ENCODE measurements at regions not wholly inside any gene's neighbourhood (a gene's known extent, or its start where the extent isn't known, plus 50 kb on each side); places are given as distances from the start of the nearest gene placed in this dataset.

- no peaks in the 10 kb centered on the region for H3K9me3 ChIP-seq
- intact Hi-C loops (cut with DNase I; ENCODE audit: low total_unique reads) = no loop called here
- TF ChIP-seq CTCF (IDR thresholded peaks at IDR 0.05) = no peak
- H3K27ac ChIP-seq = no peak overlapping the region
- H3K36me3 ChIP-seq = no peaks in the 10 kb centered on the region
- no peaks in the 10 kb centered on the region for H3K4me1 ChIP-seq
- H3K4me3 ChIP-seq = no peak overlapping the region
- no peak for DNase-seq
- no peaks in the 10 kb centered on the region for H3K27me3 ChIP-seq
Measured at GRCh38 chr1:61536174-61537108, 188.5 kb downstream of the TM2D1 start.

- H3K9me3 ChIP-seq = no peaks in the 10 kb centered on the region
- H3K27ac ChIP-seq = no peak overlapping the region
- no peaks in the 10 kb centered on the region for H3K36me3 ChIP-seq
- H3K4me3 ChIP-seq = no peak overlapping the region
- DNase-seq = no peak
- intact Hi-C loops (cut with DNase I; ENCODE audit: low total_unique reads) = no loop called here
- H3K27me3 ChIP-seq = no peaks in the 10 kb centered on the region
- H3K4me1 ChIP-seq = no peaks in the 10 kb centered on the region
- no peak for TF ChIP-seq CTCF (IDR thresholded peaks at IDR 0.05)
Measured at GRCh38 chr1:61534847-61535246, 190.1 kb downstream of the TM2D1 start.

- no peak for TF ChIP-seq CTCF (IDR thresholded peaks at IDR 0.05)
- DNase-seq = no peak
- Histone ChIP-seq H3K27me3 (no peaks in the 10 kb centered on the region), H3K4me3 (no peak overlapping the region), H3K9me3 (no peaks in the 10 kb centered on the region), H3K4me1 (no peaks in the 10 kb centered on the region), H3K36me3 (no peaks in the 10 kb centered on the region), H3K27ac (no peak overlapping the region)
- intact Hi-C loops (cut with DNase I; ENCODE audit: low total_unique reads) = no loop called here
Measured at GRCh38 chr1:61533546-61533945, 191.4 kb downstream of the TM2D1 start.

- DNase-seq = no peak
- Histone ChIP-seq H3K4me1 (no peaks in the 10 kb centered on the region), H3K9me3 (no peaks in the 10 kb centered on the region), H3K36me3 (no peaks in the 10 kb centered on the region), H3K4me3 (no peak overlapping the region), H3K27ac (no peak overlapping the region), H3K27me3 (no peaks in the 10 kb centered on the region)
- TF ChIP-seq CTCF (IDR thresholded peaks at IDR 0.05) = no peak
- intact Hi-C loops (cut with DNase I; ENCODE audit: low total_unique reads) = no loop called here
Measured at GRCh38 chr1:61531716-61532115, 193.2 kb downstream of the TM2D1 start.

- no peaks in the 10 kb centered on the region for H3K27me3 ChIP-seq
- no peaks in the 10 kb centered on the region for H3K9me3 ChIP-seq
- H3K4me3 ChIP-seq = no peak overlapping the region
- DNase-seq = no peak
- no peak for TF ChIP-seq CTCF (IDR thresholded peaks at IDR 0.05)
- no peaks in the 10 kb centered on the region for H3K36me3 ChIP-seq
- H3K27ac ChIP-seq = no peak overlapping the region
- intact Hi-C loops (cut with DNase I; ENCODE audit: low total_unique reads) = no loop called here
- H3K4me1 ChIP-seq = no peaks in the 10 kb centered on the region
Measured at GRCh38 chr1:61523893-61524605, 200.9 kb downstream of the TM2D1 start.
